ENCODE measurements at regions not wholly inside any gene's neighbourhood (a gene's known extent, or its start where the extent isn't known, plus 50 kb on each side); places are given as distances from the start of the nearest gene placed in this dataset.

DNA sequence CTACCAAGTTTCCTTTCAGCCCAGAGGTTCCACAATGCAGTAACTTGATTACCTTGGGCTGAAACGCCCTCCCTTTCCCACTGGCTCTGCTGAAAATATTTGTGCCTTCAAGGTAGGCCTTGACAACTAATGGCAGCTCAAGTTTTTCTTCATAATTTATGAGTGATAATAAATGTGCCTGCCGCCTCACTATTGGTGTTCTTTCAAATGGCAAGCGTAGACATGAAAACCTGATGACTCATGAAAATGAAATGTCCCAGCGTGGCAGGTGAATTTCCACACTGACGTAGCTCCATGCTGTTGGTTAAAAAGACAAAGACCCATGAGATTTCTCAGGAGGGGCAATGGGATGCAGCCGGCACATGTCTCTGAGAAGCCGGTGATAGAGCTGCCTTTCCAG lies 107.2 kb upstream of the GGTLC1 start:
- WGBS, 4 donors = 51 to 62% (median 53%) methylated on average over 7 of the region's 7 CpGs
- H3K4me3 ChIP-seq = no peak overlapping the region
- H3K36me3 ChIP-seq (replicated peaks in 1 of 2) = no peaks in the 10 kb centered on the region
- H3K27ac ChIP-seq = no peak overlapping the region
- peak in 2 of 7 donors; percentile 16 to 34 for DNase-seq
- no peaks in the 10 kb centered on the region for H3K27me3 ChIP-seq
- H3K4me1 ChIP-seq (replicated peaks in 1 of 2) = no peaks in the 10 kb centered on the region
- TF ChIP-seq, protein P1, sequence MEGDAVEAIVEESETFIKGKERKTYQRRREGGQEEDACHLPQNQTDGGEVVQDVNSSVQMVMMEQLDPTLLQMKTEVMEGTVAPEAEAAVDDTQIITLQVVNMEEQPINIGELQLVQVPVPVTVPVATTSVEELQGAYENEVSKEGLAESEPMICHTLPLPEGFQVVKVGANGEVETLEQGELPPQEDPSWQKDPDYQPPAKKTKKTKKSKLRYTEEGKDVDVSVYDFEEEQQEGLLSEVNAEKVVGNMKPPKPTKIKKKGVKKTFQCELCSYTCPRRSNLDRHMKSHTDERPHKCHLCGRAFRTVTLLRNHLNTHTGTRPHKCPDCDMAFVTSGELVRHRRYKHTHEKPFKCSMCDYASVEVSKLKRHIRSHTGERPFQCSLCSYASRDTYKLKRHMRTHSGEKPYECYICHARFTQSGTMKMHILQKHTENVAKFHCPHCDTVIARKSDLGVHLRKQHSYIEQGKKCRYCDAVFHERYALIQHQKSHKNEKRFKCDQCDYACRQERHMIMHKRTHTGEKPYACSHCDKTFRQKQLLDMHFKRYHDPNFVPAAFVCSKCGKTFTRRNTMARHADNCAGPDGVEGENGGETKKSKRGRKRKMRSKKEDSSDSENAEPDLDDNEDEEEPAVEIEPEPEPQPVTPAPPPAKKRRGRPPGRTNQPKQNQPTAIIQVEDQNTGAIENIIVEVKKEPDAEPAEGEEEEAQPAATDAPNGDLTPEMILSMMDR (IDR thresholded peaks at IDR 0.05) = no peak
- TF ChIP-seq POLR2A (IDR thresholded peaks at IDR 0.05) = no peak
- intact Hi-C loops (cut with DNase I) = no loop called here
- H3K9me3 ChIP-seq (replicated peaks in 1 of 3) = no peaks in the 10 kb centered on the region

DNA sequence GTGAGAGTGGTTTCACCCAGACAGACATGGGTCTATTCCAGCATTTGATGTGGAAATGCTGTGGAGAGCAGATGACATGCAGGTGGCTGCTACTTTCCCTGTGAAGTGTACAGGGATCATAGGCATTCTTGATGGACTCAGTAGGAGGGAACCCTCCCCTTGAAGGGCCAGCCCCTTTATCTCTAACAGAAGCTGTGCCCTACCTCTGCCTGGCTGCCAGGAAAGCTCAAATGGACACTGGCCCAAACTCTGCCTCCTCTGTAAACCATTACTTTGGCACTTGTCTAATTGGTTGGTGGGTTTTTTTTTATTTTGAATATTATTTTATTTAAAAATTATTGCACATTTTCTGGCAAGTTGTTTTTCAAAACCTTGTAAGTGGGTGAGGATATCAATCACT lies 106.7 kb upstream of the GGTLC1 start:
- Histone ChIP-seq H3K4me3 (no peak overlapping the region), H3K9me3 (replicated peaks in 1 of 3) (no peaks in the 10 kb centered on the region), H3K4me1 (replicated peaks in 1 of 2) (no peaks in the 10 kb centered on the region), H3K27ac (no peak overlapping the region), H3K27me3 (no peaks in the 10 kb centered on the region), H3K36me3 (replicated peaks in 1 of 2) (no peaks in the 10 kb centered on the region)
- no peak for DNase-seq
- intact Hi-C loops (cut with DNase I) = no loop called here
- TF ChIP-seq, protein P1 (IDR thresholded peaks at IDR 0.05) = no peak
- no peak for TF ChIP-seq POLR2A (IDR thresholded peaks at IDR 0.05)

DNA sequence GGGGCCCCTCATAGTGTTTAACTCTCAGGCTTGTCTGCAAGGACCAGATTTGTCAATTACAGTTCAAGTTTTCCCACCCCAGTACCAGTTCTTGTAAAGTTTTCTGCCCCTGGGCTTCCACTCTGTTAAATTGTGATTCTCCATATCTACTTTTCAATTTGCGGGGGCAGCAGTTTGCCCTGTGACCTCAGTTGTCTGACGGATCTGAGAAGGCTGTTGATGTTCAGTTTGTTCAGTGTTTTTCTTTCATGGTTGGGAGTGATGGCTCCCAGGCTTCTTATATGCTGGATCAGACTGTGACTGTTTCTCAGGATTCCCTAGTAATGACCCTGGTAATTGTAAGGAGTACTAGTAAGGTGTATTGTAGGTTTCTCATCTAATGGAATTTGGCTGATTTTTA lies 101.0 kb upstream of the GGTLC1 start:
- DNase-seq = no peak
- intact Hi-C loops (cut with DNase I) = no loop called here
- 53 to 83% (median 65%) methylated on average over 2 of the region's 2 CpGs for WGBS, 4 donors

DNA sequence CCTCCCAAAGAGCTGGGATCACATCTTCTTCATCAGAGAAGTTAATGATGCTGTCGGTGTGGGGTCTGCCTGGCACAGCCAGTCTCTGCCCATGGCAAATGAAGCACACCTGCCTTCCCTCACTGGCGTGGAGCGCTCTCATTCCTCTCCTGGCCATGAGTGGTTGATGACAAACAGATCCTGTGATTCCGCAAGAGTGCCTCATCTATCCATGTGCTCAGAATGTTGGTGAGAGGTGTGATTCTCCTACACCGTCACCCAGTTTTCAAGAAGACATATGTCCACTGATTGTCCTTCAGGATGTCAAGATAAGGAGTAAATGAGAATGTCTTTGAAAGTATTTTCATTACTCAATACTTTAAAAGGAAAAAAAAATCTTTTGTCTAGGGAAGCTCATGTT lies 97.5 kb upstream of the GGTLC1 start:
- 59 to 69% (median 66%) methylated on average over 5 of the region's 5 CpGs for WGBS, 4 donors
- Histone ChIP-seq H3K36me3 (replicated peaks in 1 of 2) (no peaks in the 10 kb centered on the region), H3K27ac (no peak overlapping the region), H3K4me1 (replicated peaks in 1 of 2) (no peaks in the 10 kb centered on the region), H3K4me3 (no peak overlapping the region), H3K27me3 (no peaks in the 10 kb centered on the region), H3K9me3 (replicated peaks in 1 of 3) (no peaks in the 10 kb centered on the region)
- DNase-seq = peak in 1 of 7 donors; percentile 3
- intact Hi-C loops (cut with DNase I) = no loop called here
- no peak for TF ChIP-seq POLR2A (IDR thresholded peaks at IDR 0.05)
- TF ChIP-seq, protein P1 (IDR thresholded peaks at IDR 0.05) = no peak

More for the DNA sequence above, 101.0 kb upstream of the GGTLC1 start:
- Histone ChIP-seq H3K9me3 (replicated peaks in 1 of 3) (no peaks in the 10 kb centered on the region), H3K4me1 (replicated peaks in 1 of 2) (no peaks in the 10 kb centered on the region), H3K36me3 (replicated peaks in 1 of 2) (no peaks in the 10 kb centered on the region), H3K27me3 (no peaks in the 10 kb centered on the region), H3K4me3 (no peak overlapping the region), H3K27ac (no peak overlapping the region)
- TF ChIP-seq POLR2A (IDR thresholded peaks at IDR 0.05) = no peak
- TF ChIP-seq, protein P1 (IDR thresholded peaks at IDR 0.05) = no peak
